GM23248 (cell line): ENCODE measurements at regions not wholly inside any gene's neighbourhood (a gene's known extent, or its start where the extent isn't known, plus 50 kb on each side); places are given as distances from the start of the nearest gene placed in this dataset.

Experiments
- EZH2 ChIP-seq: fragments of 200-600 bp; sonication (generic); IDR thresholded peaks from 2 replicates; pipeline ENCODE4 v1.6.1; 2018; ENCODE audit warnings: antibody characterized with exemption, mild to moderate bottlenecking; ENCODE audit not compliant: insufficient read depth, poor library complexity, severe bottlenecking
- EZH2phosphoT487 ChIP-seq: fragments of 200-600 bp; sonication (generic); IDR thresholded peaks from 2 replicates; pipeline ENCODE4 v1.6.1; 2018; ENCODE audit warnings: antibody characterized with exemption, moderate library complexity, mild to moderate bottlenecking, low read depth; ENCODE audit not compliant: insufficient read depth

GRCh38 chr2:160606341-160606740, 112.7 kb upstream of the RBMS1 start:
- no peak for TF ChIP-seq EZH2phosphoT487
- TF ChIP-seq EZH2 = no peak
